AG09309 (cell line): ENCODE measurements at regions not wholly inside any gene's neighbourhood (a gene's known extent, or its start where the extent isn't known, plus 50 kb on each side); places are given as distances from the start of the nearest gene placed in this dataset.

Experiments
- DNase-seq: peaks from one replicate; pipeline ENCODE4 v3.0.0-alpha.2; 2010; ENCODE audit warnings: low read depth
- H3K4me3 ChIP-seq: 2 replicates; pipeline ENCODE4 v1.5.1; 2011; ENCODE audit warnings: mild to moderate bottlenecking, low read depth, low read length, moderate library complexity; ENCODE audit not compliant: control insufficient read depth
- CTCF ChIP-seq: IDR thresholded peaks from 2 replicates; pipeline ENCODE4 v1.5.1; 2011; ENCODE audit warnings: mild to moderate bottlenecking, low read depth, low read length, inconsistent platforms; ENCODE audit not compliant: insufficient read depth, control insufficient read depth; ENCODE audit errors: missing control alignments

- DNase-seq: no peak
- H3K4me3 ChIP-seq: no peak overlapping the region
- TF ChIP-seq CTCF: no peak
Observed at GRCh38 chr17:77905266-77905665, 53.2 kb upstream of the TNRC6C start.

GRCh38 chr17:77905766-77906165 is 52.7 kb upstream of the TNRC6C start:
- no peak for DNase-seq
- no peak for TF ChIP-seq CTCF
- no peak overlapping the region for H3K4me3 ChIP-seq

GRCh38 chr17:77906377-77906871 is 52.1 kb upstream of the TNRC6C start:
- no peak for TF ChIP-seq CTCF
- no peak for DNase-seq
- no peak overlapping the region for H3K4me3 ChIP-seq

- DNase-seq: no peak
- TF ChIP-seq CTCF: no peak
- no peak overlapping the region for H3K4me3 ChIP-seq
Observed at GRCh38 chr17:77907497-77908461, 50.7 kb upstream of the TNRC6C start.

- DNase-seq: no peak
- TF ChIP-seq CTCF: no peak
- H3K4me3 ChIP-seq: no peak overlapping the region
Observed at GRCh38 chr17:77908501-77908900, 50.0 kb upstream of the TNRC6C start.
